ENCODE measurements at regions not wholly inside any gene's neighbourhood (a gene's known extent, or its start where the extent isn't known, plus 50 kb on each side); places are given as distances from the start of the nearest gene placed in this dataset.

DNA sequence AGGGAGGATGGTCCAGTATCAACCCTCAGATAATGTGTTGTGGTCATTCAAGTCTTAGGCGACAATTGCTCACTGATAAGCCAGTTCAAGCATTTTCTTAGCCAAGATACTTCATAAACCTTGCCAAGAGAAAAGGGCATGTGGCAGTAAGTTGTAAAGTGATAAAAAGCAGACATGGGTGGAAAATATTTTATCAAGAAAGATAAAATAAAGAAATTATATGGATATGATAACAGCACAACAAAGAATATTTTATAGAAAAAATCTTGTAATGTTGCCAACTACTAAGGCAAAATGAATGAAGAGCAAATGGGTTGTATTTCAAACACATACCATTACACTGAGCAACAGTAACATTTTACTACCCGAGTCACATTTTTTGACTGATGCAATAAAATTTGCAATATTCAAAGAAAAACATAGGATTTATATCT, 217.4 kb upstream of the PITX2 start:
- no peak for TF ChIP-seq CTCF (IDR thresholded peaks at IDR 0.05)
- intact Hi-C loops (cut with DNase I, micrococcal nuclease), result no loop called here
- no peak overlapping the region for H3K4me3 ChIP-seq
- ATAC-seq, result peak; percentile 45
- DNase-seq, result no peak
- no peaks in the 10 kb centered on the region for H3K9me3 ChIP-seq
- H3K4me1 ChIP-seq (ENCODE audit: low read depth), result peaks cover 5% of the 10 kb centered on the region
- no peaks in the 10 kb centered on the region for H3K36me3 ChIP-seq (ENCODE audit: low read depth)

GRCh38 chr4:110848787-110849186, 225.9 kb upstream of the PITX2 start:
- intact Hi-C loops (cut with DNase I, micrococcal nuclease), result no loop called here
- TF ChIP-seq CTCF (IDR thresholded peaks at IDR 0.05), result no peak

DNA sequence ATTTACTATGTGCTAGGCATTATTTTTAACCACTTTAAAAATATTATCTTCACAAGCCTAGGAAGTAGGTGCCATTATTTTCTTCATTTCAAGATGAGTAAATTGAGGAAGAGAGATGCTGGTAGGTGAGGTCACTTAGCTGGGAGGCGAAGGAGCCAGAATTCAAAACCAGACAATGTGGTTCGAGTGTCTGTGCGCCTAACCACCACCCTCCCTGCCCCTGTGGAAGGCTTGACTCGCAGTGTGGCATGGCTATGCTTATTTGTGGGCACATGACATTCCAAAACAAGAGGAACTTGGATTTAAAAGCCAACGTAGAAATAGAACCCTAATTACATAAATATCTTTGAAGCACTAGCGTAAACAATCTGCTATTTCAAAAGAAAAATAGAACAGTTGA, 226.6 kb upstream of the PITX2 start:
- no peak for TF ChIP-seq CTCF (IDR thresholded peaks at IDR 0.05)
- intact Hi-C loops (cut with DNase I, micrococcal nuclease), result no loop called here
- H3K9me3 ChIP-seq, result no peaks in the 10 kb centered on the region

More at GRCh38 chr4:110848787-110849186, 225.9 kb upstream of the PITX2 start:
- Histone ChIP-seq H3K4me3 (no peak overlapping the region), H3K4me1 (ENCODE audit: low read depth) (peaks cover 25% of the 10 kb centered on the region), H3K36me3 (ENCODE audit: low read depth) (no peaks in the 10 kb centered on the region), H3K9me3 (no peaks in the 10 kb centered on the region)
- no peak for DNase-seq
- ATAC-seq, result no peak

GRCh38 chr4:110850461-110851442, 227.9 kb upstream of the PITX2 start:
- intact Hi-C loops (cut with DNase I, micrococcal nuclease), result no loop called here
- no peaks in the 10 kb centered on the region for H3K9me3 ChIP-seq
- no peak overlapping the region for H3K4me3 ChIP-seq
- ATAC-seq, result peak; percentile 67
- no peaks in the 10 kb centered on the region for H3K36me3 ChIP-seq (ENCODE audit: low read depth)
- H3K4me1 ChIP-seq (ENCODE audit: low read depth), result peaks cover 26% of the 10 kb centered on the region
- TF ChIP-seq CTCF (IDR thresholded peaks at IDR 0.05), result no peak
- peak; percentile 51 to 86 (median 52) for DNase-seq

More for the DNA sequence above, 226.6 kb upstream of the PITX2 start:
- H3K4me1 ChIP-seq (ENCODE audit: low read depth), result peaks cover 26% of the 10 kb centered on the region
- H3K36me3 ChIP-seq (ENCODE audit: low read depth), result no peaks in the 10 kb centered on the region
- DNase-seq (no peak), ATAC-seq (no peak)
- no peak overlapping the region for H3K4me3 ChIP-seq

DNA sequence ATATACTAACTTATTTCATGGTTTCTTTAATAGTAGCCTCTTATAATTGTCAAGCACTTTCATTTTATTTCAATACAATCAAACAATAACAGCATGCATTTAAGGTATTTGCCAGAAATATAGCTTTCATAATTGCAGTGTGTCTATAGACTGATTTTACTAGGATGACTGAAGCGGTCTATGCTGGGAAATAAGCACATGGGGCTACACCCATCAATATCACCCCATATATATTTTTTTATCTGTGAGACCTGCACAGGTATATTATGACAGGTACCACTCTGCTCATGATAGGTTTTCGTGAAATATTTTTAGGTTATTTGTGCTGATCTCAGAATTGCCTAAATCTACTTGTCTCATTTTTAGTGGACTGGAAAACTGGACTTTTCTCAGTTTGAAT, 229.1 kb upstream of the PITX2 start:
- no peak for TF ChIP-seq CTCF (IDR thresholded peaks at IDR 0.05)
- H3K4me1 ChIP-seq (ENCODE audit: low read depth), result peaks cover 26% of the 10 kb centered on the region
- DNase-seq (peak in 1 of 3 donors; percentile 50), ATAC-seq (peak; percentile 57)
- no peak overlapping the region for H3K4me3 ChIP-seq
- intact Hi-C loops (cut with DNase I, micrococcal nuclease), result no loop called here
- no peaks in the 10 kb centered on the region for H3K9me3 ChIP-seq
- no peaks in the 10 kb centered on the region for H3K36me3 ChIP-seq (ENCODE audit: low read depth)

Data from mucosa of descending colon (tissue), 3 donors.